Activated CD4-positive, alpha-beta T cell treated with anti-CD3 and anti-CD28 coated beads for 24 hours (primary cell): ENCODE measurements at regions not wholly inside any gene's neighbourhood (a gene's known extent, or its start where the extent isn't known, plus 50 kb on each side); places are given as distances from the start of the nearest gene placed in this dataset.

Experiments used
- DNase-seq, 2 donors: peaks; one replicate each; pipeline ENCODE4 v3.0.0-alpha.2; 2020; ENCODE audit warnings: low read depth in 2 of 2

DNA sequence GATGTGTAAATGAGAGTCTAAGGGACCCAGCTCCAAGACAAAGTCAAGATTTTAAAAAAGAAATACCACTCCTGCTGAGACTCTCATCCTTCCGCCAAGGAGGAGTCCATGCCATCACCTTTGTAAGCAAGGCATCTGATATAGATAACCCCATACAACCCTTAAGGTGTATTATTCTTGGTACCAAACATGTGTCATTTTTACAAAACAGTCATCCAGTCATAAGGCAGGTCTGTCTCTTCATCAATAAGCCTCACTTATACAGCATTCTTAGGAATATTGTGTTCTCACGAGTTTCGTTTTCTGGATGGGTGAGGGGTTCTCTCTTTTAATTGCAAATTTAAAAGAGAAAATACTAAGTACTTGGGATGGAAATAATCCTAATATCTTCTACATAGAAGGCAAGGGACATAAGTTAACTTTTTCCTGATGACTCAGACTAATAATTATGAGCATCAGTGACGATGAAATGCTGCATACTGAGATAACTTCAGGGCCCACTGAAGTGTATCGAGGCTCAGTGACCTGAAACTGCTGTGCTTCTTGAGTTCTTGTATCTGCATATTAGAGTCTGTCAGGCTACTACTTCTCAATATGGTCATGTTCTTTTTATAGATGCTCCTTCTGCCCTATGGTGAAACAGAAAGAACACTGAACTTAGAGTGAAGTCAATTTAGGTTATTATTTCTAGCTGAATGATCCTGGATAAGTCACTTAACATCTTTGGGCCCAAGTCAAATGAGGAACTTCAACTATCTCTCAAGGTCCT, 166.6 kb downstream of the KLF12 start:
- DNase-seq = no peak

DNA sequence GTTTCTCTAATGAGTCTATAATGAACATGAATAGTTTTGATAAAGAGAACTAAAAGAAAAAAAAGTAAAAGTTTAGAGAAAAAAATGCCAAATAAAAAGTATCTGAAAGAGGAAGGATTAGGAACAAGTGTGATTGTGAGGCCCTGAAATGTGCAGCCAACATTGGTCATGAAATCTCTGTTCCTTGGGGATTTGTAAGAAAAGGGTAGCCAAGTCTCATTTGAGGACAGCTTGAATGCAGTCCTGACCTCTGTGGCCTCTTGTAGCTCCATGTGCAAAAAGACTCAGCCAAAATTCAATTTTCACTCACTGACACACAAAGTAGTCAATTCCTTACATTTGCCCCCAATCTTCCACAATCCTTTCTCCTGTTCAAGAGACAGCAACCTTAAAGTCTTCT, 167.9 kb downstream of the KLF12 start:
- DNase-seq = no peak

GRCh38 chr13:73962284-73962683, 171.9 kb downstream of the KLF12 start:
- DNase-seq = no peak

GRCh38 chr13:73961181-73961580, 173.0 kb downstream of the KLF12 start:
- DNase-seq = no peak

DNA sequence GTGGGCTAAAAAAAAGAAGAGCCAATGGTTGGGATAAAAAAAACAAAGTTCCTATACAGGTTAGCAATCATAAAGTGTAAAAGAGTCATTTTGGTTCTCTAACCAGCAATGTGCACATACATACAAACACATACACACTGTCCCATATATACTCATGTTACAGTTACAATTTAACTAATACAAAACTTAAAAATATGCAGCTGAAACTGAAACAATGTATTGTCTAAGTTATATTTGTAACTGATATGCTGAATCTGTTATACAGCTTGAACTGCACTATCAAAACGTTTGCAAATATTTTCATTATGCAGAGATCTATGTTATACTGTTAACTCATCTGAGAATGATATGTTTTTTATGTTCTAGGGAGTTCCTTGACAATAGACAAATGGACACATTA, 173.7 kb downstream of the KLF12 start:
- DNase-seq = no peak

- no peak for DNase-seq
These were observed 175.4 kb downstream of the KLF12 start for GRCh38 chr13:73958657-73959397.

DNA sequence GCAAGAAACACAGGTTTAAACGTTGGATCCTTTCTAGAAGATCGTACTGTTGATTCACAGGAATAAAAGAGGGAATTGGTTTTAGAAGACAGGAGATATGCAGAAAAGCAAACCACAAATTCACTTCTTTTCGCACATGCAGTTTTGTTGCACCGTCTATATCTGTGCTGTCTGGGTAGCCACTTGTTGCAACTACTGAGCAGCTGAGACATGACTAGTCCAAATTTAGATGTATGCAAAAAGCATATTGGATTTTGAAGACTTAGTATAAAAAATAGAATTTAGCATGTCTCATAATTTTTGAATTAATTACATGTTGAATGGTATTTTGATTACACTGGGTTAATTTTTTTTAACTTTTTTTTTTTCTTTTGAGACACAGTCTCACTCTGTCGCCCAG, 176.3 kb downstream of the KLF12 start:
- no peak for DNase-seq

DNA sequence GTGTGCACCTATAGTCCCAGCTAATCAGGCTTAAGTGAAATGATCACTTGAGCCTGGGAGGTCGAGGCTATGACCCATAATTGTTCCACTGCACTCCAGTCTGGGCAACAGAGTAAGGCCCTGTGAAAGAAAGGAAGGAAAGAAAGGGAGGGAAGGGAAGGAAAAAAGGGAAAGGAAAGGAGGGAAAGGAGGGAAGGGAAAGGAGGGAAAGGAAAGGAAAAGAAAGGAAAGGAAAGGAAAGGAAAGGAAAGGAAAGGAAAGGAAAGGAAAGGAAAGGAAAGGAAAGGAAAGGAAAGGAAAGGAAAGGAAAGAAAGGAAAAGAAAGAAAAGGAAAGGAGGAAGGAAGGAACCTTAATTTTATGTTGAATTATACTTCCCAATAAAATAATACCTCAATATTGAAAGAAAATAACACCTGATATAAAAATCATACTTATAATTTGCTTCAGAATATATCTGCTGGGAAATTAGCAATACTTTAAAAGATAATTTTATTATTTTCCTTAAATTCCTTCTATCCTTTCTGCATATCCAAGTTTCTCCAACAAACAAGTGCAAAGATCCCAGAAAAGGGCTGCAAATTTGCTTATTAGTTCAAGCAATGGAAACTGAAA, 177.3 kb downstream of the KLF12 start:
- DNase-seq = no peak

- DNase-seq = no peak
These were observed 178.2 kb downstream of the KLF12 start for GRCh38 chr13:73955977-73956500.

- DNase-seq = no peak
These were observed 179.4 kb downstream of the KLF12 start for GRCh38 chr13:73954808-73955207.

GRCh38 chr13:73952648-73953047, 181.6 kb downstream of the KLF12 start:
- DNase-seq = no peak

DNA sequence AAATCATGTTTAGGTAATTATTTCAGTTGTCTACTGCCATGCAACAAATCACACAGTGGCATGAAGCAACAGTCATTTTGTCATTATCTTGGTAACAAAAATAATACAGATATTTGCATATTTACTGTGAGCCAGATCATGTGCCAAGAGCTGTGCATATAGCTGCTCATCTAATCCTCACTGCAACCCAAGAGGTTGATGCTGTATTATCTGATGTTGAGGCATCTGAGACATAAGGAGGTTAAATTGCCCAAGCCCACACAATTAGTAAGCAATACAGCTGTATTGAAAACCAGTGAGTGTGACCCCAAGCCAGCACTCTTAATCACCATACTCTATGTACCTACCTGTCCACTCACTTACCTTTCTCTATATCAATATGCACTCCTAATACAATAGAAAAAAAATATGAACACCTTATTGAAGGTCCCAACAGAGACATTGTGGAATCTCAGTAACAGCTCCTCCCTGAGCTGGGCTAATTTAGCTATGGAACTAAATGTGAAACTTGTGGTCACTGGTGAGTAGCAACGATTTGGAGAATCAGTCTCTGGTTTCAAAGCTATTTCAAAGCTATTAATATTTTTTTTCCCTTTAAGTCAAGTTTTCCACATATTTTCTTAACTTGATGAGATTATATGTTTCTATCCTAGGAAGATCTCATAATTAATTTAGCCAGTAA, 185.2 kb downstream of the KLF12 start:
- DNase-seq = no peak

DNA sequence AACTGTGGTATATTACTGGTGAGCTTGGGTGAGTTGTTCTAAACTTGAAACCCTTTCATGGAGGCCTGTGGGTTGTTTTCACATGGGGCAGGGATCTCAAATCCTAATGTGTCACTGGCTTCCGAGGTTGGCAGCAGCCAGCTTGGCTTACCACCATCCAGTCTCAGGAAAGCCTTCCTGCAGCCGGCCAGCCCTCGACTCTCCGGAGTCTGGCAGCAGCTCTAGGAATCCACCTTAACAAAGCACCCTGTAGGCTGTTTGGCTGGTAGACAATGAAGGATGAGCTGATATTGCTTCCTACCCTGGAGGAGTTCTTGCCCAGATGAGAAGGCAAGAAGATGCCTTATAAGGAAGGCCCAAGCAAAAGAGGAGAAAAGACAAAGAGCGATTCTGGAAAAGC, 188.3 kb downstream of the KLF12 start:
- DNase-seq = no peak

DNA sequence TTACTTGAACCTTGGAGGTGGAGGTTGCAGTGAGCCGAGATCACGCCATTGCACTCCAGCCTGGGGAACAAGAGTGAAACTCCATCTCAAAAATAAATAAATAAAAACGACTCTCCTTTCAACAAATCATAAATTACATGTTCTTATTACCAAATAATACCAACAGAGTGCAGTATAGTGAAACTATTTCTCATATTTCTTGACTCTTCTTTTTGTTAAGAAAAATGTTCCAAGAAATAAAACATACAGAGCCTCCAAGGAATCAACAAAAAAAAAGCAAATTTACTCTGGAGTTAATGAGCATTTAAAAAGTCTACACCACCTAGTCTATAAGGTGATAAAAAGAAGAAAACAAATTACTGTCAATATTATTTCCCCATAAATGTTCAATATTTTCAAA, 188.8 kb downstream of the KLF12 start:
- DNase-seq = no peak

GRCh38 chr13:73943965-73944233, 190.3 kb downstream of the KLF12 start:
- DNase-seq = no peak

DNA sequence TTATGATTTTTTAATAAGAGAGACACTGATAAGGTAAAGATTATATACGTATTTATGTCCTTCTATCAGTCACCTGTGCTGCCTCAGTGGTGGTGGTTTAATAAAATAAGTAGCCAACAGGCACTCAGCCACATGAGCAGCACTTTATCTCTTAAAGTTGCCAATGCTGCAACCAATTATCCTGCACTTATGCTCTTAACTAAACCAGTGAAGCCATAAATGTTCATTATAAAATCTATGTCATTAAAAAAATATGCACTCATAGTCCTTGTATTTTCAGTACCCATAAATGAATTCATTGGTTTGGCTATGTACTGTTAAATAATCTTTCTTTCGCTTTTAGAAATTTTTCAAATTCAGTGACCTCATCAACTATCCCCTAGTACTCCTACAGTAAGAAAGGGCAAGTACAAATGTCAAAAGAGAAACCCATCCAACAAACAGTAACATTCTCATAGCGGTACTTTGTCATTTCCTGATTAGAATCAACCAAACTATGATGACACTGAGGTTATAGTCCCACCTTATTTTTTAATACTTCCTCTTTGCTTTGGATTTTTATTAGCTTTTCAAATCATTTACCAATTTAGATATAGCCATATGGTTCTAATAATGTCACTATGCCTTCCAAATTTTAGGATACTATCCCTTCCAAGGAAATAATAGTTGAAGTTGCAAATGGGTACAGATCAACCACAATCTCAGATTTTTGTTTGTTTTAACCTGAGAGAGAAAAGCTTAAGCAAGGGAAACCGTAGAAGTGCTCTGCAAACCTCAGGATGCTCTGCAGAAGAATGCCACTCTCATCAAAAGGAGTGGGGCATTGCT, 190.9 kb downstream of the KLF12 start:
- no peak for DNase-seq

GRCh38 chr13:73941752-73942151, 192.5 kb downstream of the KLF12 start:
- DNase-seq = no peak

GRCh38 chr13:73940098-73940497, 194.1 kb downstream of the KLF12 start:
- DNase-seq = no peak

GRCh38 chr13:73939603-73940002, 194.6 kb downstream of the KLF12 start:
- DNase-seq = no peak

GRCh38 chr13:73939071-73939380, 195.2 kb downstream of the KLF12 start:
- no peak for DNase-seq

DNA sequence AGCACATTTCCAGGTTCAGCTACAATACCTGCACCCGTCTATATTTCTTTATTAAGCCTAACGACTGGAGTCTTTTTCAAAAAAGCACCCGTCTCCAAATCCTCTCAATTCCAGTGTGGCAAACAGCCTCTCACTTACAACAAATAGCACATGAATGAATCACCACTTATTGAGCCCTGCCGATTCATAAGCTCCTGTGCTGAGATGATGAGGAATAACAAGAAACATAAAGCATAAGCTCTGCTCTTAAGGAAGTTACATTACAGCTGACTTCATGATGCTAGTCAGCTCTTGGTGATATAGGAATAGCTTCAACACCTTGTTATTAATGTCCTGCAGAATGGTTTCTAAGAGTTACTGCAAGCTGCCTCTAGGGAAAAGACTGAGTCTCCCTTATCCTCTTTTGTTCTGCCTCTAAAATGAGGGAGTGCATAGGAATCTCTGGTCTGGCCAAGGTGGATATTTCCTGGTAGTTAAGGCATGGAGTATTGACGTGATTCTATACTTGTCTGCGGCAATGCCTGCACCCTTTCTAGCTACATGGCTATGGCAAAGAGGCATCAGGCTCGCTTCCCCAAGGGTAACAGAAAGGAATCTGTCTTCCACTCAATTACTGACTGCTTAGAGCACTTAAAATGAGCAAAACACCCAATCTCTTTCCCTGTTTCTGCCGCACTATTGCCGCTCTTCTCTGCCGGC, 195.7 kb downstream of the KLF12 start:
- DNase-seq = no peak
